PC-9 (cell line): ENCODE measurements at regions not wholly inside any gene's neighbourhood (a gene's known extent, or its start where the extent isn't known, plus 50 kb on each side); places are given as distances from the start of the nearest gene placed in this dataset.

Source experiments
- EZH2 ChIP-seq: fragments of 200-600 bp; sonication (generic); IDR thresholded peaks from 2 replicates; pipeline ENCODE4 v1.8.0; 2017; ENCODE audit warnings: antibody characterized with exemption, low read depth
- TF ChIP-seq, protein P1 (sequence below): fragments of 200-600 bp; sonication (generic); conservative IDR thresholded peaks from 2 replicates; pipeline ENCODE4 v1.6.1; 2017; ENCODE audit warnings: mixed run types, antibody characterized with exemption, mild to moderate bottlenecking, moderate library complexity

- TF ChIP-seq, protein P1, sequence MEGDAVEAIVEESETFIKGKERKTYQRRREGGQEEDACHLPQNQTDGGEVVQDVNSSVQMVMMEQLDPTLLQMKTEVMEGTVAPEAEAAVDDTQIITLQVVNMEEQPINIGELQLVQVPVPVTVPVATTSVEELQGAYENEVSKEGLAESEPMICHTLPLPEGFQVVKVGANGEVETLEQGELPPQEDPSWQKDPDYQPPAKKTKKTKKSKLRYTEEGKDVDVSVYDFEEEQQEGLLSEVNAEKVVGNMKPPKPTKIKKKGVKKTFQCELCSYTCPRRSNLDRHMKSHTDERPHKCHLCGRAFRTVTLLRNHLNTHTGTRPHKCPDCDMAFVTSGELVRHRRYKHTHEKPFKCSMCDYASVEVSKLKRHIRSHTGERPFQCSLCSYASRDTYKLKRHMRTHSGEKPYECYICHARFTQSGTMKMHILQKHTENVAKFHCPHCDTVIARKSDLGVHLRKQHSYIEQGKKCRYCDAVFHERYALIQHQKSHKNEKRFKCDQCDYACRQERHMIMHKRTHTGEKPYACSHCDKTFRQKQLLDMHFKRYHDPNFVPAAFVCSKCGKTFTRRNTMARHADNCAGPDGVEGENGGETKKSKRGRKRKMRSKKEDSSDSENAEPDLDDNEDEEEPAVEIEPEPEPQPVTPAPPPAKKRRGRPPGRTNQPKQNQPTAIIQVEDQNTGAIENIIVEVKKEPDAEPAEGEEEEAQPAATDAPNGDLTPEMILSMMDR, result no peak
- no peak for TF ChIP-seq EZH2
These were observed 88.9 kb upstream of the TBX20 start for GRCh38 chr7:35342786-35343185.
